Esophagus muscularis mucosa (tissue), 4 donors: ENCODE measurements at regions not wholly inside any gene's neighbourhood (a gene's known extent, or its start where the extent isn't known, plus 50 kb on each side); places are given as distances from the start of the nearest gene placed in this dataset.

Experiments used
- DNase-seq: peaks from one replicate; pipeline ENCODE4 v3.0.0-alpha.2; 2017; ENCODE audit errors: extremely low spot score
- H3K27ac ChIP-seq, 4 donors: fragments of 200-600 bp; sonication (generic); replicated peaks in 1 of 4; 1 replicate in 3 of 4; 2 replicates in 1 of 4; pipeline ENCODE4 v1.5.1; 2016 to 2019; ENCODE audit warnings: mild to moderate bottlenecking in 1 of 4
- H3K27me3 ChIP-seq, 4 donors: fragments of 200-600 bp; sonication (generic); one replicate each; pipeline versions ENCODE4 v1.5.1 to v1.6.0; 2016 to 2019
- H3K36me3 ChIP-seq, 4 donors: fragments of 200-600 bp; sonication (generic); one replicate each; pipeline ENCODE4 v1.5.1; 2016 to 2019
- H3K4me1 ChIP-seq, 4 donors: fragments of 200-600 bp; sonication (generic); one replicate each; pipeline ENCODE4 v1.5.1; 2016 to 2019
- H3K4me3 ChIP-seq, 4 donors: fragments of 200-600 bp; sonication (generic); 1 replicate in 2 of 4; 2 replicates in 2 of 4; pipeline ENCODE4 v1.5.1; 2016 to 2019; ENCODE audit warnings: mild to moderate bottlenecking in 4 of 4, moderate library complexity in 1 of 4
- H3K9me3 ChIP-seq, 4 donors: fragments of 200-600 bp; sonication (generic); 1 replicate in 3 of 4; 2 replicates in 1 of 4; pipeline ENCODE4 v1.5.1; 2016 to 2019
- CTCF ChIP-seq, 3 experiments: fragments of 200-600 bp in 2 of 3; fragments of 450-650 bp in 1 of 3; sonication (generic) in 2 of 3; IDR thresholded peaks; one replicate each; pipeline ENCODE4 v1.5.1; 2017 to 2019; ENCODE audit warnings: antibody characterized with exemption in 3 of 3, mild to moderate bottlenecking in 2 of 3, moderate library complexity in 1 of 3
- EP300 ChIP-seq: sonication (generic); formaldehyde crosslinking; IDR thresholded peaks from one replicate; pipeline ENCODE4 v1.6.1; 2017; ENCODE audit warnings: antibody characterized with exemption
- POLR2A ChIP-seq: fragments of 450-650 bp; IDR thresholded peaks from one replicate; pipeline ENCODE4 v1.6.1; 2017; ENCODE audit warnings: antibody characterized with exemption, moderate library complexity, mild to moderate bottlenecking, low read depth
- POLR2AphosphoS5 ChIP-seq, 2 donors: sonication (generic); formaldehyde crosslinking; IDR thresholded peaks; one replicate each; pipeline ENCODE4 v1.6.1; 2017; ENCODE audit warnings: antibody characterized with exemption in 2 of 2
- WGBS: methylation state at CpG from one replicate; pipeline ENCODE4 v1.1.5; 2018; 5-methylcytosine and 5-hydroxymethylcytosine counted together
- intact Hi-C: fragments of 100-400 bp; cut with DNase I; formaldehyde crosslinking; loops from one replicate; pipeline ENCODE4 v1.15.1; 2023

GRCh38 chr18:53785811-53786210 lies 438.7 kb downstream of the MBD2 start:
- no peak for DNase-seq
- H3K27ac ChIP-seq, result no peak overlapping the region
- H3K4me1 ChIP-seq, result no peaks in the 10 kb centered on the region
- intact Hi-C loops, result no loop called here
- TF ChIP-seq POLR2A, result no peak
- no peak for TF ChIP-seq CTCF (IDR thresholded peaks at IDR 0.05)
- TF ChIP-seq POLR2AphosphoS5 (IDR thresholded peaks at IDR 0.05), result no peak
- TF ChIP-seq EP300, result no peak
- no peaks in the 10 kb centered on the region for H3K9me3 ChIP-seq
- H3K36me3 ChIP-seq, result no peaks in the 10 kb centered on the region
- H3K27me3 ChIP-seq, result no peaks in the 10 kb centered on the region
- H3K4me3 ChIP-seq, result no peak overlapping the region

GRCh38 chr18:53784253-53784652 lies 440.2 kb downstream of the MBD2 start:
- DNase-seq, result no peak
- Histone ChIP-seq H3K27ac (no peak overlapping the region), H3K4me1 (no peaks in the 10 kb centered on the region), H3K27me3 (no peaks in the 10 kb centered on the region), H3K36me3 (no peaks in the 10 kb centered on the region), H3K9me3 (no peaks in the 10 kb centered on the region), H3K4me3 (no peak overlapping the region)
- TF ChIP-seq CTCF (IDR thresholded peaks at IDR 0.05) (no peak), POLR2A (no peak), EP300 (no peak), POLR2AphosphoS5 (IDR thresholded peaks at IDR 0.05) (no peak)
- intact Hi-C loops, result no loop called here
- WGBS, result 75% methylated on average over 1 of the region's 1 CpG

- 61% methylated on average over 1 of the region's 1 CpG for WGBS
These were observed 443.8 kb downstream of the MBD2 start for GRCh38 chr18:53780666-53781065.

DNA sequence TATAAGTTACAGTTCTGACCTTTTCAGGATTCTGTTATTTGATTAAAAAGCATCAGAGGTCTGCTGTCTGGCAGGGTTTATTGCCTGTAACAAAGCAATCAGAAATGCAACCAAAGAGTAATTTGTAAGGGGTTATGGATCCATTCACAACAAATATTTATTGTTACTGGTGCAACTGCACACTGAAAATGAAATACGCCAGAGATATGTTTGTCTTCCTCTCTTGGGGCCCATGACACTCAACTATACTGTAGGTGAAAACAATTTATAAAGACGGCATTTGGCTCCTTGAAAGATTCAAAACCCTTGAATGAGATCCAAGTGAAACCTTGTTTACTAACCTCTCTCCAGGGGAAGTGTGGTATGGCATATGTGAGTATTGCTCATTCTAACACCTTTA lies 452.2 kb downstream of the MBD2 start:
- Histone ChIP-seq H3K9me3 (peaks cover 0 to 11% (median 2%) of the 10 kb centered on the region in 4 donors), H3K27ac (no peak overlapping the region), H3K4me1 (no peaks in the 10 kb centered on the region), H3K36me3 (no peaks in the 10 kb centered on the region), H3K27me3 (no peaks in the 10 kb centered on the region), H3K4me3 (no peak overlapping the region)
- DNase-seq, result no peak
- TF ChIP-seq POLR2A (no peak), EP300 (no peak), POLR2AphosphoS5 (IDR thresholded peaks at IDR 0.05) (no peak), CTCF (IDR thresholded peaks at IDR 0.05) (no peak)
- intact Hi-C loops, result no loop called here
- 65% methylated on average over 2 of the region's 2 CpGs for WGBS

More at GRCh38 chr18:53780666-53781065, 443.8 kb downstream of the MBD2 start:
- intact Hi-C loops, result no loop called here
- H3K27me3 ChIP-seq, result no peaks in the 10 kb centered on the region
- DNase-seq, result no peak
- H3K9me3 ChIP-seq, result no peaks in the 10 kb centered on the region
- no peaks in the 10 kb centered on the region for H3K4me1 ChIP-seq
- H3K36me3 ChIP-seq, result no peaks in the 10 kb centered on the region
- no peak overlapping the region for H3K27ac ChIP-seq
- TF ChIP-seq EP300 (no peak), POLR2AphosphoS5 (IDR thresholded peaks at IDR 0.05) (no peak)
- H3K4me3 ChIP-seq, result no peak overlapping the region

- Histone ChIP-seq H3K4me3 (no peak overlapping the region), H3K36me3 (no peaks in the 10 kb centered on the region), H3K4me1 (no peaks in the 10 kb centered on the region), H3K27ac (no peak overlapping the region), H3K9me3 (peaks cover 0 to 18% (median 2%) of the 10 kb centered on the region in 4 donors), H3K27me3 (no peaks in the 10 kb centered on the region)
- intact Hi-C loops, result no loop called here
- DNase-seq, result no peak
- TF ChIP-seq POLR2A (no peak), EP300 (no peak), POLR2AphosphoS5 (IDR thresholded peaks at IDR 0.05) (no peak), CTCF (IDR thresholded peaks at IDR 0.05) (no peak)
These were observed 452.8 kb downstream of the MBD2 start for GRCh38 chr18:53771664-53772063.
